Liver (tissue), 8 donors: ENCODE measurements at regions not wholly inside any gene's neighbourhood (a gene's known extent, or its start where the extent isn't known, plus 50 kb on each side); places are given as distances from the start of the nearest gene placed in this dataset.

Source experiments
- DNase-seq: peaks from one replicate; pipeline ENCODE4 v3.0.0-alpha.2; 2017; ENCODE audit warnings: low spot score
- H3K27ac ChIP-seq, 2 donors: one replicate each; pipeline ENCODE4 v1.7.0; 2013; ENCODE audit warnings: inconsistent platforms in 2 of 2, low read length in 2 of 2, control low read depth in 1 of 2, low read depth in 1 of 2, mild to moderate bottlenecking in 1 of 2
- H3K27me3 ChIP-seq, 4 donors: one replicate each; pipeline versions ENCODE4 v1.6.1 to v1.7.0; 2013; ENCODE audit warnings: low read length in 3 of 4, inconsistent platforms in 1 of 4, mild to moderate bottlenecking in 1 of 4, moderate library complexity in 1 of 4; ENCODE audit not compliant: control insufficient read depth in 4 of 4, insufficient read depth in 4 of 4
- H3K36me3 ChIP-seq, 4 donors: one replicate each; pipeline versions ENCODE4 v1.6.1 to v1.7.0; 2013; ENCODE audit warnings: low read length in 3 of 4, mild to moderate bottlenecking in 3 of 4, low read depth in 1 of 4, moderate library complexity in 1 of 4; ENCODE audit not compliant: control insufficient read depth in 4 of 4, insufficient read depth in 3 of 4
- H3K4me1 ChIP-seq, 4 donors: one replicate each; pipeline versions ENCODE4 v1.6.1 to v1.7.0; 2013; ENCODE audit warnings: low read length in 3 of 4, mild to moderate bottlenecking in 3 of 4, moderate library complexity in 1 of 4; ENCODE audit not compliant: control insufficient read depth in 4 of 4, insufficient read depth in 4 of 4
- H3K4me3 ChIP-seq, 3 donors: one replicate each; pipeline versions ENCODE4 v1.6.1 to v1.7.0; 2013; ENCODE audit warnings: low read length in 3 of 3, control low read depth in 1 of 3, low read depth in 1 of 3, mild to moderate bottlenecking in 1 of 3
- H3K9ac ChIP-seq, 2 donors: one replicate each; pipeline ENCODE4 v1.7.0; 2013; ENCODE audit warnings: low read length in 2 of 2, mild to moderate bottlenecking in 2 of 2, moderate library complexity in 2 of 2, control low read depth in 1 of 2, low read depth in 1 of 2
- H3K9me3 ChIP-seq, 4 donors: one replicate each; pipeline versions ENCODE4 v1.6.1 to v1.7.0; 2013; ENCODE audit warnings: low read length in 3 of 4; ENCODE audit not compliant: control insufficient read depth in 4 of 4
- EGR1 ChIP-seq, 2 donors: IDR thresholded peaks; 2 replicates each; pipeline ENCODE4 v1.6.1; 2016 to 2018; ENCODE audit warnings: antibody characterized with exemption in 2 of 2, low read depth in 2 of 2
- FOXA1 ChIP-seq: IDR thresholded peaks from 2 replicates; pipeline ENCODE4 v1.6.1; 2016; ENCODE audit warnings: antibody characterized with exemption
- FOXA2 ChIP-seq: IDR thresholded peaks from 2 replicates; pipeline ENCODE4 v1.6.1; 2016; ENCODE audit warnings: antibody characterized with exemption
- GABPA ChIP-seq, 2 donors: IDR thresholded peaks in 1 of 2; conservative IDR thresholded peaks in 1 of 2; 2 replicates each; pipeline ENCODE4 v1.6.1; 2016; ENCODE audit warnings: antibody characterized with exemption in 2 of 2, mild to moderate bottlenecking in 1 of 2, moderate library complexity in 1 of 2
- HNF4G ChIP-seq: IDR thresholded peaks from 2 replicates; pipeline ENCODE4 v1.6.1; 2016; ENCODE audit warnings: antibody characterized with exemption
- JUND ChIP-seq, 2 donors: IDR thresholded peaks; 2 replicates each; pipeline ENCODE4 v1.6.1; 2016; ENCODE audit warnings: antibody characterized with exemption in 2 of 2
- MAX ChIP-seq: IDR thresholded peaks from 2 replicates; pipeline ENCODE4 v1.6.1; 2016; ENCODE audit warnings: antibody characterized with exemption
- NR2F2 ChIP-seq: IDR thresholded peaks from 2 replicates; pipeline ENCODE4 v1.6.1; 2016; ENCODE audit warnings: antibody characterized with exemption
- RAD21 ChIP-seq, 2 donors: IDR thresholded peaks; 2 replicates each; pipeline ENCODE4 v1.6.1; 2016; ENCODE audit warnings: antibody characterized with exemption in 2 of 2, mild to moderate bottlenecking in 2 of 2
- RXRA ChIP-seq, 2 donors: IDR thresholded peaks; 2 replicates each; pipeline ENCODE4 v1.6.1; 2017 to 2018; ENCODE audit warnings: antibody characterized with exemption in 2 of 2, mild to moderate bottlenecking in 1 of 2
- SP1 ChIP-seq: IDR thresholded peaks from 2 replicates; pipeline ENCODE4 v1.6.1; 2018; ENCODE audit warnings: antibody characterized with exemption, mild to moderate bottlenecking
- TAF1 ChIP-seq: conservative IDR thresholded peaks from 2 replicates; pipeline ENCODE4 v1.6.1; 2016; ENCODE audit warnings: antibody characterized with exemption, mild to moderate bottlenecking
- YY1 ChIP-seq: IDR thresholded peaks from 2 replicates; pipeline ENCODE4 v1.6.1; 2016; ENCODE audit warnings: antibody characterized with exemption, mild to moderate bottlenecking
- WGBS: extraction: QIAGEN DNeasy Blood & Tissue Kit; methylation state at CpG from one replicate; pipeline ENCODE4 v1.1.7; 2013; 5-methylcytosine and 5-hydroxymethylcytosine counted together
- TF ChIP-seq, protein P1 (sequence below): IDR thresholded peaks from 2 replicates; pipeline ENCODE4 v1.6.1; 2016; ENCODE audit warnings: antibody characterized with exemption
- TF ChIP-seq, protein P2 (sequence below): IDR thresholded peaks from 2 replicates; pipeline ENCODE4 v1.6.1; 2016; ENCODE audit warnings: antibody characterized with exemption, mild to moderate bottlenecking
- TF ChIP-seq, protein P3 (sequence below): fragments of 150-350 bp; IDR thresholded peaks from 2 replicates; pipeline ENCODE4 v1.5.1; 2017; ENCODE audit warnings: improper control_type of control experiment, low read depth, low read length; ENCODE audit not compliant: missing input control
- TF ChIP-seq, protein P4 (sequence below): IDR thresholded peaks from 2 replicates; pipeline ENCODE4 v1.6.1; 2016; ENCODE audit warnings: antibody characterized with exemption
- donor health status: healthy.
- donor health status: healthy.
- donor health status: healthy.
- donor health status: healthy.
- donor health status: healthy.

DNA sequence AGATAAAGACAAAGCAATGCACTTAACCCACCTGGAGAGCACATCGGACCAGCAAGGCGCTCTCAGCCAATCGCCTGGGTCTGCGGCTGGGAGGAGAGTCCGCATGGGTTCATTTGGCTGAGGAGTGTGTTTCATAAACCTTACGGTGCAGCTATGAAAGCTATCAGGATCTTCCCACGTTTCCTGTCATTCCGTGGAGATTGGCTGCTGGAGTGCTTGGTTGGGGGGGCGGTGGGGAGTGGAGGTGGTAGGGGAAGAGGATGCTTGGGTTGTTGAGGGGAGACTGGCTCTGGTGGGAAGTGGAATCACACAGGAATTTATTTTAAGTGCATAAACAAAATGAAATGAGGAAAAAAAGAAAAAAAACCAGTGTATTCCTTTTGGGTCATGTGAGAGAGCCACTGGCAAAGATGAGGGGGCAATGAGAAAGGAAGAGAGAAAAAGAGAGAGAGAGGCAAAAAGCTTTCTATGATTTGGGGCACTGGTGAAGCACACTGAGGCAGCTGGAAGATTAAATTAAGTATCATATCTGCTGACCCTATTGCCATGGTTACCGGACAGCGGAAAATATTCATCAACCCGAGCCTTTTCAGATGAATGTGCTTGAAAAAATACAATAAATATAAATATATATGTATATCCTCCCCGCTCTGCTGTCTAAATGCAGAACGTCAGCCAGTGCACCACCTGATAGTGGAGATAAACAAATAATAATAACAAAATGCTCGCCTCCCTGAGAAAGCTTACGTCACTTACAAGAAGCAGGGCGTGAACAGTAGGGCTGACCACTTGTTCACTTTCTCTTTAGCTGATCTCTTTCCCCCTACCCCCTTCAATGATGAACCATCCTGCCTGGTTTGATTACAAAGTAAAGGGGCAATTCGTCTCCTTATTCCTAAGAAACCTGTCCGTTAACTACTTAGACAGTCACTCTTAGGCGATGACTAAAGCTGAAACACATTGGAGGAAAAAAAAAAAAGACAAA, 457.0 kb upstream of the ZFHX3 start (continued):
- TF ChIP-seq, protein P1, sequence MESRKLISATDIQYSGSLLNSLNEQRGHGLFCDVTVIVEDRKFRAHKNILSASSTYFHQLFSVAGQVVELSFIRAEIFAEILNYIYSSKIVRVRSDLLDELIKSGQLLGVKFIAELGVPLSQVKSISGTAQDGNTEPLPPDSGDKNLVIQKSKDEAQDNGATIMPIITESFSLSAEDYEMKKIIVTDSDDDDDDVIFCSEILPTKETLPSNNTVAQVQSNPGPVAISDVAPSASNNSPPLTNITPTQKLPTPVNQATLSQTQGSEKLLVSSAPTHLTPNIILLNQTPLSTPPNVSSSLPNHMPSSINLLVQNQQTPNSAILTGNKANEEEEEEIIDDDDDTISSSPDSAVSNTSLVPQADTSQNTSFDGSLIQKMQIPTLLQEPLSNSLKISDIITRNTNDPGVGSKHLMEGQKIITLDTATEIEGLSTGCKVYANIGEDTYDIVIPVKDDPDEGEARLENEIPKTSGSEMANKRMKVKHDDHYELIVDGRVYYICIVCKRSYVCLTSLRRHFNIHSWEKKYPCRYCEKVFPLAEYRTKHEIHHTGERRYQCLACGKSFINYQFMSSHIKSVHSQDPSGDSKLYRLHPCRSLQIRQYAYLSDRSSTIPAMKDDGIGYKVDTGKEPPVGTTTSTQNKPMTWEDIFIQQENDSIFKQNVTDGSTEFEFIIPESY = no peak
- TF ChIP-seq RXRA (IDR thresholded peaks at IDR 0.05) = no peak
- no peak for TF ChIP-seq RAD21 (IDR thresholded peaks at IDR 0.05)
- TF ChIP-seq NR2F2 = no peak
- TF ChIP-seq SP1 = no peak
- TF ChIP-seq MAX = no peak
- no peak for TF ChIP-seq HNF4G

DNA sequence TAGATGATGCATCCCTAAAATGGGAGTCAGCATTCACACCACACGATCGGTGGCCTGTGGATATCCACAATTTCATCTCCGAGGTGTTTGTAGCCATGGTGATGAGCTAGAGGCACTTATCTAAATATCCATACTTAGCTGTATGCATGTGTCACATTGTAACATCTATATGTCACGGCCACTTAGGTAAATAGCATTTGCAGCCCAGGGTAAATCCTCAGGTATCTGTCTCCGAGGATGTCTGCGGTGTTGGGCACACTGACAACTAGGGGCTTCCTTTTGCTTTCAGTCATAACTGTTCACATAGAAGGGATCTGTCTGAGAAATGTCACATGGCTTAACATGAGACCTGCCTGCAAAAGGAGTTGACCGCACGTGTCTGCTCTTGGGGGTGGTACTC, 455.2 kb upstream of the ZFHX3 start:
- no peaks in the 10 kb centered on the region for H3K36me3 ChIP-seq
- H3K9me3 ChIP-seq = no peaks in the 10 kb centered on the region
- H3K27me3 ChIP-seq = peaks cover 0 to 2% (median 0%) of the 10 kb centered on the region in 4 donors
- H3K4me3 ChIP-seq = no peak overlapping the region
- no peak overlapping the region for H3K9ac ChIP-seq
- H3K27ac ChIP-seq = no peak overlapping the region
- no peaks in the 10 kb centered on the region for H3K4me1 ChIP-seq
- 84% methylated on average over 8 of the region's 8 CpGs for WGBS
- TF ChIP-seq, protein P1 = no peak
- TF ChIP-seq JUND (IDR thresholded peaks at IDR 0.05) = no peak
- no peak for TF ChIP-seq EGR1 (IDR thresholded peaks at IDR 0.05; ENCODE audit: low read depth in 2 of 2)
- no peak for TF ChIP-seq SP1
- TF ChIP-seq, protein P2, sequence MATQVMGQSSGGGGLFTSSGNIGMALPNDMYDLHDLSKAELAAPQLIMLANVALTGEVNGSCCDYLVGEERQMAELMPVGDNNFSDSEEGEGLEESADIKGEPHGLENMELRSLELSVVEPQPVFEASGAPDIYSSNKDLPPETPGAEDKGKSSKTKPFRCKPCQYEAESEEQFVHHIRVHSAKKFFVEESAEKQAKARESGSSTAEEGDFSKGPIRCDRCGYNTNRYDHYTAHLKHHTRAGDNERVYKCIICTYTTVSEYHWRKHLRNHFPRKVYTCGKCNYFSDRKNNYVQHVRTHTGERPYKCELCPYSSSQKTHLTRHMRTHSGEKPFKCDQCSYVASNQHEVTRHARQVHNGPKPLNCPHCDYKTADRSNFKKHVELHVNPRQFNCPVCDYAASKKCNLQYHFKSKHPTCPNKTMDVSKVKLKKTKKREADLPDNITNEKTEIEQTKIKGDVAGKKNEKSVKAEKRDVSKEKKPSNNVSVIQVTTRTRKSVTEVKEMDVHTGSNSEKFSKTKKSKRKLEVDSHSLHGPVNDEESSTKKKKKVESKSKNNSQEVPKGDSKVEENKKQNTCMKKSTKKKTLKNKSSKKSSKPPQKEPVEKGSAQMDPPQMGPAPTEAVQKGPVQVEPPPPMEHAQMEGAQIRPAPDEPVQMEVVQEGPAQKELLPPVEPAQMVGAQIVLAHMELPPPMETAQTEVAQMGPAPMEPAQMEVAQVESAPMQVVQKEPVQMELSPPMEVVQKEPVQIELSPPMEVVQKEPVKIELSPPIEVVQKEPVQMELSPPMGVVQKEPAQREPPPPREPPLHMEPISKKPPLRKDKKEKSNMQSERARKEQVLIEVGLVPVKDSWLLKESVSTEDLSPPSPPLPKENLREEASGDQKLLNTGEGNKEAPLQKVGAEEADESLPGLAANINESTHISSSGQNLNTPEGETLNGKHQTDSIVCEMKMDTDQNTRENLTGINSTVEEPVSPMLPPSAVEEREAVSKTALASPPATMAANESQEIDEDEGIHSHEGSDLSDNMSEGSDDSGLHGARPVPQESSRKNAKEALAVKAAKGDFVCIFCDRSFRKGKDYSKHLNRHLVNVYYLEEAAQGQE = no peak
- TF ChIP-seq RXRA (IDR thresholded peaks at IDR 0.05) = no peak
- no peak for TF ChIP-seq MAX
- TF ChIP-seq HNF4G = no peak
- no peak for TF ChIP-seq TAF1
- TF ChIP-seq, protein P3, sequence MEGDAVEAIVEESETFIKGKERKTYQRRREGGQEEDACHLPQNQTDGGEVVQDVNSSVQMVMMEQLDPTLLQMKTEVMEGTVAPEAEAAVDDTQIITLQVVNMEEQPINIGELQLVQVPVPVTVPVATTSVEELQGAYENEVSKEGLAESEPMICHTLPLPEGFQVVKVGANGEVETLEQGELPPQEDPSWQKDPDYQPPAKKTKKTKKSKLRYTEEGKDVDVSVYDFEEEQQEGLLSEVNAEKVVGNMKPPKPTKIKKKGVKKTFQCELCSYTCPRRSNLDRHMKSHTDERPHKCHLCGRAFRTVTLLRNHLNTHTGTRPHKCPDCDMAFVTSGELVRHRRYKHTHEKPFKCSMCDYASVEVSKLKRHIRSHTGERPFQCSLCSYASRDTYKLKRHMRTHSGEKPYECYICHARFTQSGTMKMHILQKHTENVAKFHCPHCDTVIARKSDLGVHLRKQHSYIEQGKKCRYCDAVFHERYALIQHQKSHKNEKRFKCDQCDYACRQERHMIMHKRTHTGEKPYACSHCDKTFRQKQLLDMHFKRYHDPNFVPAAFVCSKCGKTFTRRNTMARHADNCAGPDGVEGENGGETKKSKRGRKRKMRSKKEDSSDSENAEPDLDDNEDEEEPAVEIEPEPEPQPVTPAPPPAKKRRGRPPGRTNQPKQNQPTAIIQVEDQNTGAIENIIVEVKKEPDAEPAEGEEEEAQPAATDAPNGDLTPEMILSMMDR = no peak
- no peak for TF ChIP-seq NR2F2
- TF ChIP-seq GABPA (IDR thresholded peaks at IDR 0.05 in 1 of 2, conservative IDR thresholded peaks at IDR 0.05 in 1 of 2) = no peak
- TF ChIP-seq, protein P4, sequence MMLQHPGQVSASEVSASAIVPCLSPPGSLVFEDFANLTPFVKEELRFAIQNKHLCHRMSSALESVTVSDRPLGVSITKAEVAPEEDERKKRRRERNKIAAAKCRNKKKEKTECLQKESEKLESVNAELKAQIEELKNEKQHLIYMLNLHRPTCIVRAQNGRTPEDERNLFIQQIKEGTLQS = no peak
- no peak for TF ChIP-seq YY1
- TF ChIP-seq FOXA1 = no peak
- TF ChIP-seq FOXA2 = no peak
- no peak for TF ChIP-seq RAD21 (IDR thresholded peaks at IDR 0.05)
- DNase-seq = no peak
